ENCODE measurements at regions not wholly inside any gene's neighbourhood (a gene's known extent, or its start where the extent isn't known, plus 50 kb on each side); places are given as distances from the start of the nearest gene placed in this dataset.
"Not testable (repeated sequence)": the region's sequence is repeated elsewhere in the genome, so short reads cannot be mapped to it uniquely, and the experiment has no call there.

DNA sequence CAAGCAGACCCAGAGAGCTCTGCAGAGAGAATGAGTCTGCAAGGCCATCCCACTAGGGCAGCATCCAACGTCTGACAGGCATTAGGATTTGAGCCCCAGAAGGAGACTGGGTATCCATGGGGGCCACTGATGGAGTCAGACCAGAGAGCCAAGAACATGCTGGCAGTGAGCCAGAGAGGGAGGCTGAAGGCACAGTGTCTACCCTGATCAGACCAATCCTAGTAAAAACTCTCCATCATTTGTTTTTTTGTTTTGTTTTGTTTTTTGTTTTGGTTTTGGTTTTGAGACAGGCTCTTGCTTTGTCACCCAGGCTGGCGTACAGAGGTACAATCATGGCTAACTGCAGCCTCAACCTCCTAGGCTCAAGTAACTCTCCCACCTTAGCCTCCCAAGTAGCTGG lies 133.1 kb upstream of the LYZL2 start:
- no peak for DNase-seq

DNA sequence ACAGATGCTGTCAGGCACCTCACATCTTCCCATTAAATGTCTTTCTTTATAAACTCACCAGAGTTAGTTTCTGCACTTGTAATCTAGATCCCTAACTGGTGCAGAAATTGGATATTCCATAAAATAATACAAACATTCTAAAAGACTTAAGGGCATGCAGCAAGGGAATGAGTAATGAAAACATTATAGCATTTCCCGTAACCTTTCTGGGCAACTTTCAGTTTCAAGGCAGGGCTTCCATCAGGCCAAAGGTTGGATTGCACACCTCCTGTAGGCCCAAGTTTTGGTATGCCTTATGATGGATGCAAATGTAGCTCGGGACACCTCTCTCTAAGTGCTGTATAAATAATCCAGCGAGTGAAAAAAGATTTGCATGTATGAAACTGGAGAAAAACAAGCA lies 129.9 kb upstream of the LYZL2 start:
- no peak for DNase-seq

DNA sequence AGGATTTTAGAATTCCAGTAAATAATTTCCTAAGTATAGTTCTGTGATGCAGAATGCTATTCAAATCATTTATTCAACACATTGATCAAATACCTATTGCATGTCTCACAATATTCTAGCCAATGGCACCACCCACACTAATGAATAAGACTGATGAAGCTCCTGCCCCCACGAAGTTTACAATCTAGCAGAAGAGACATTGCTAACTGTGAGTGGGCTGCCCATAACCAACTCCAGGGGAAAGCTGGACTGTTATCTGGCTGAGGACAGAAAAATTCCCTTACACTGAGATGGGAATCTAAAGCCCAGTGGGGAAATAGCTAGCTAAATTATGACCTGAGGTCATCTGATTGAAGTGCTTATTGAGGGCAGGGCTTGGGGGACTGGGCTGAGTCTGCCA lies 128.8 kb upstream of the LYZL2 start:
- no peak for DNase-seq

DNA sequence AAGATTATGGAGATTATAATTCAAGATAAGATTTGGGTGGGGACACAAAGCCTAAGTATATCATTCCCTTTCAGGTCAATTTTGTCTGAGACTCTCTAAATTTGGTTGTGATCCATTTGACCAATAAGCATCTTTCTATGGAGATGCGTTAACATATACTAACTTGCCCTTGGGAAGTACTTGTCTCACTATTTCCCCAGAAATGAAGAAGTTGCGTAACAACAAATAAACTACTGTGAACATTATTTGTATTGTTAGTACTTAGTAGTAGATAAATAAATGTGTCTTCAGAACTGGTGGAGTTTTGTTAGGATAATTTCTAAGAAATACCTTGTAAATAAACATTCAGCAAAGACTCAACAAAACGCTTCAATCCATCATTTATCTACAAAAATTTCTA lies 127.3 kb upstream of the LYZL2 start:
- no peak for DNase-seq

DNA sequence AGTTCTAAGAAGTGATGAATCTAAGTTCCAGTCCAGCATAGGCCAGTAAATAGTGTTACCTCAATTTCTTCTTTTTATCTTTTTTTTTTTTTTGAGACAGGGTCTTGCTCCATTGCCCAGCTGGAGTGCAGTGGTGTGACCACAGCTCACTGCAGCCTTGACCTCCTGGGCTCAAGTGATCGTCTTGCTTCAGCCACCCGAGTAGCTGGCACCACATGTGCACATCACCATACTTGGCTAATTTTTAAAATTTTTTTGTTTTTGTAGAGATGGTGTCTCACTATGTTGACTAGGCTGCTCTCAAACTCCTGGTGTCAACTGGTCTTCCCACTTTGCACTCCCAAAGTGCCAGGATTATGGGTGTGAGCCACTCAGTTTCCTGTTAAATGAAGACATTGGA lies 126.6 kb upstream of the LYZL2 start:
- DNase-seq: no peak

DNA sequence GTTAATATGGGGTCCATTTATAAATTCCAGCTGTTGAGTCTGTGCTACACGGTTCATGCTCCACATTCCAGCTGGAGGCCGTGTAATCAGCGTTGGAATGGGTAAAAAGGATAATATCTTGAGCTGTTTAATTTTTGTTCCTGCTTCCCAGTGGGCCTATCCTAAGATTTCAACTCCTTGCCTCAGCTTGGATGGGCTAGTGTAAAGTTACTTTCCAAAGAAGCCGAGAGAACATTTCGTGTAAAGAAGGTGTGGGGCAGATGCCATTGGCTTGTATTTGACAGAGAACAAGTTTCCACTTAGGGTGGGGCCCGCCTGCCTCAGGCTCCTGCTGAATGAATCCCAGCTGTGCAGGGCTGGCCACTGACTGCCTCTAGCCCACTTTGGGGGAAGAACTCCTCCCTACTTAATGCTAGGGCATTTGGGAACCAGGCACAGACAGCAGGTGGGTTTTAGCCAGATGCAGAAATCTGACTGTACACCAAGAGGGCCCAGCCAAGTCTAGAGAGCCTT lies 125.9 kb upstream of the LYZL2 start:
- no peak for DNase-seq

DNA sequence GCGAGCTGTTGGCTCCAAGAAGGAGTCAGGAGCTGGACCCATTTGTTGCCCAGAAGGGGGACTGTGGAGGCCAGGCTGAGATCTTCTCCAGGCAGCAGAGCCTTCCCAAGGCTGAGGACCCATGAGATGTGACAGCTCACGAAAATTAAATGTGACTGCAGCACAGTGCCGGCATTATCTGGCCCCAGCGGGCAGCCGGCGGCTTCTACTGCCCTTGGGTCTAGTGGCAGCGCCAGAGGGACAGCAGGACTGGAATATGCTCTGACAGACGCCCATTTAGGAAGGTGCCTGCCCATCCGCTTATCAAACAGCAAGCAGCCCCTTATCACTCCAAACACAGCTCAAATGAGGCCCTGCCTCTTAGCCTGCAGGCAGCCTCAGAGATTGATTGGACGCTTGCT lies 122.9 kb upstream of the LYZL2 start:
- no peak for DNase-seq

DNA sequence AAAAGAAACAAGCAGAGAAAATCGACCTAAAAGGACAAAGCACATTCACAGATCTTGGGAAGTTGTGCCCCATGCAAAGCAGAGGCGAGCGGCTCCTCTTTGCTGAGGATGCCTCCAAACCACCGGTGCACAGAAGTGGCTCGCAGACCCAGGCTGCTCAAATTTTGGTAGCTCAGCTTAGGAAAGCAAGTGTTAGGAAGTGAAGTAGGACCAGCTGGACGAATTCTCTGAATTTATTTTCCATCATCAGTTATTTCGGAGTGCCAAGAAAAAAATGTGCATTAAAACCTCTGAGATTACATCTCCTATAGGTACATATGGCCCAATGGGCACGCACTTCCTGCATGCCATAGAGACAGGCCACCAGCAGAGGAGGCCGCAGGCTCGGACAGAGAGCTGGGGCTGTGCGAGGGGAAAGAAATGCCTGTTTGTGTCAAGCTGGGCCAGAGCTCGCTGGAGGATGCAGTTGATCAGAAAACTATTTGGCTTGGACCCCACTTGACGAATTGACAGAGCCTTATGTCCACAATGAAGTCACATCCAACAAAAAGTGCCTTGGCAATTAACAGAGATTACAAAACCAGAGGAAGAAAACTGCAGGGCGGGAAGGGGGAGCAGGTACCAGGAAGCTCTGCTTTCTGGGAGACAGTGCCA lies 122.3 kb upstream of the LYZL2 start:
- DNase-seq: no peak

DNA sequence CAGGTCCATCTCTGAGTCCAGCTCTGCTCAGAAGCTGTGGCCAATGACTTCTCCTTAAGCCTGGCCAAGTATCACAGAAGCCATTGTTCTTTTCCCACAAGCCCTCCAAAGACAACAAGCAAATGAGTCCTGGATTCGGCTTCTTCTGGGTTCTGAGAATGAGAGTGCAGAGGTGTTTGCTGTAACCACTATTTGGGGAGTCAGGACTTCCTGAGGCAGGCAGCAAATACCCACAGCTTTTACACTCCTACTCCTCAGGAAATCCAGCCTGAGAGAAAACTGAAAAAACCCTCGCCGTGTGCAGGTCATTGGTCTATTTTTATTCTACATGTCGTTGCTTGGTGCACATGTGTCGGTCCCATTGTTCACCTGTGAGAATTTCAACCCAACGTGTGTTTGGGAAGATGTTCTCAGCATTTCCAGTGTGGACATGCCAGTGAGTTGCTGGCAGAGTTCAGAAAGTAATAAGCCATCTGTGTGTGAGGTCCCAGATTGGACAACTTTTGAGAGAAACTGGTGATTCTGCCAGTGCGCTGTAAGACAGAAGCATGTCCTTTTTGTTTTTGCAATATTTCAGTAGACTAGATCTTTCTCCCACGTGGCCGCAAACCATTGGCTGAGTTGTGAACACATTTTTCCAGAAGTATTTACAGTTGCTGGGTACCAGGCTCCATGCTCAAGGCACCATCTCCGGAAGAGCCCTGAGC lies 121.6 kb upstream of the LYZL2 start:
- no peak for DNase-seq

DNA sequence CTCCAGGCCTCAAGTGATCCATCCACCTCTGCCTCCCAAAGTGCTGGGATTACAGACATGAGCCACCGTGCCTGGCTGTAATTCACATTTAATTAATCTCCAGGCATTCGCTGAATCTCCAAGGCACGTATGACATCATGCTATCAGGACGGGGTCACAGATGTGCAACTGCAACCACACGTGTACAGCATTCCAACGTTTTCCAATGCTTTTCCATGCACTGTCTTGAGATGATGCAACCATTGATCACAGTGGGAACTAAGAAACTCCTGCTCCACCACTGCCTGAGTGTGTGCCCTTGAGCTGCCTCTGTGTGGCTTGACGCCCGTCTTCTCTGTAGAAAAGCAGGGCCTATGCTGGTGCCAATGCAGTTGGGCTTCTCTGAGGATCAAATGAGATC lies 119.8 kb upstream of the LYZL2 start:
- DNase-seq: no peak

DNA sequence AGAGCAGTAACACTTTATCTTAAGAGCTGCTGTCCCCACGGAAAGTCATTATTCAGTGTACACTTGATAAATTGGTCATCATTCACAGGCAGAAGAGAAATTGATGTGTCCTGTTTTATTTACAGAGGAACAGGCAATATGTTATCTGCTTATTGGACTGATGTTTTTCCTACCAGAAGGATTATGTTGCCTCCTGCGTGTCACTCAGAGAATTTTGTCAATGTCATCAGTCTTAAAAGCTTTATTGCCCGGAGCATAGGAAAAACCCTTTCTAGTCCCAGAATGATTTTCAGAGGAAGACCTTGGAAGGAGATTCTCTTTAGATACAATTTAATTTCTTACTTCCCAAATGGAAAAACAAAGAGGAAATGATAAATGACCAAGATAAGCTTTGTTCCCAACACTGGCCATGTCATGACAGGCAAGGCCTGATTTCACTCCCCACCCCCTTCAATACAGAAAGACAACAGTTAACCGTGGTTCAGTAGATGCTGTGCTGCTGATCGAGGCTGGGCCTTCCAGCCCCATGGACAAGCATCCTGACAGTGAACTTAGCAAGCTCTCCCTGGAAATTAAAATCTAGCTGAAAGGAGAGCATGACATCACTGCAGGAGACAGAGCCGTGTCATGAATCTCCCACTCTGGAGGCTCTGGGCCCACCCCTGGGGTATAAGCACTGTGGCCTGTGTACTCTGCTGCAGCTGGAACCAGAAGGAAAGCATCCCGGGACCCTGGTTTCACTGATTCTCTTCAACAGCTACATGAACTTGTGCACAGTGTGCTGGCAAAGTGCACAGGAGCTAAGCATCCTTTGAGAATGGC lies 118.8 kb upstream of the LYZL2 start:
- no peak for DNase-seq

DNA sequence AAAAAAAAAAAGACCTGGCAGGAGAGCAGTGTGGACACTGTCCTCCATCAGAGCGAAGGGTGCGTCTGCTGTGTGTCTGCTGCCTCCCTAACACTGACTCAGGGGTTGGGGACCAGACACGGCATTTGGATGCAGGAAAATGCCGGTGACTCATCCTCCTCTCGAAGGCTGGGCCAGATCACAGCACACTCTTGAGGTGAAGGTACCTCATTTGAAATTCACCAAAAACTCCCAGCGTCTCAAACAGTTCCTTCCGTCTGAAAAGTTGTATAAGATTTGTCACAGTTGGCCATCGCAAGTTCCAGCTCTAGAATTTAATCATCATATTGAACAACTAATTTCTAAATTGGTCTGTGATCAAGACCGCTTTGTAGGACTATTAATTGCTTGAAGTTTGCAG lies 118.1 kb upstream of the LYZL2 start:
- DNase-seq: no peak

DNA sequence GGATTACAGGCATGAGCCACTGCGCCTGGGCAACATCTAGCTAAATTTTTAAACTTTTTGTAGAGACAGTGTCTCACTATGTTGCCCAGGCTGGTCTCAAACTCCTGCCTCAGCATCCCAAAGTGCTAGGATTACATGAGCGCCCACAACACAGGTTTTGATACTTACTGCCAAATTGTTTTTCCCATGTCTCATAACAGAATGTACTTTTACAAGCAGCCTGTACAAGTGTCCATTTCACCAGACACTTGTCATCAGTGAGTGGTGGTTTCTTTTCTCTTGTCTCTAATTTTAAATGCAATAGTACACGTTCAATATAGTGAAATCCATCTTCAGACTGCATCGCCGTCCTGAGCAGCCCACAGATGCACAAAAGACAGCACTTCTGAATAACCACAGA lies 116.4 kb upstream of the LYZL2 start:
- DNase-seq: no peak

DNA sequence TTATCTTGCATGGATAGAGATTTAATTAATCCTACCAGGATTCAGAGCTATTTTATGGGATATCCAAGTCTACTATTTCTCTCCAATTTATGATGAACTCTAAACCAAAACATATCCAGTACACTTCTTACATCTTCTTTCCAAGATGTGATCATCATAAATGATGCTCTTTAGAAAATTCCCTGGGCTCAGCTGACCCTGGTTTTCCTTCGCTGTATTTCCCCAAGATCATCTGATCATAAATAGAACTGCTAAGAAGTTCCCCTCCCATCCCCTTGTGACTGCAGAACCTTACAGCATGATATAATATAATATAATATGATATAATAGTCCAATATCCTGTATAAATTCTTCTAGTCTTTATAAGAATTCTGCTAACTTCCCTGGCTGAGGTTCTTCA lies 114.6 kb upstream of the LYZL2 start:
- no peak for DNase-seq

DNA sequence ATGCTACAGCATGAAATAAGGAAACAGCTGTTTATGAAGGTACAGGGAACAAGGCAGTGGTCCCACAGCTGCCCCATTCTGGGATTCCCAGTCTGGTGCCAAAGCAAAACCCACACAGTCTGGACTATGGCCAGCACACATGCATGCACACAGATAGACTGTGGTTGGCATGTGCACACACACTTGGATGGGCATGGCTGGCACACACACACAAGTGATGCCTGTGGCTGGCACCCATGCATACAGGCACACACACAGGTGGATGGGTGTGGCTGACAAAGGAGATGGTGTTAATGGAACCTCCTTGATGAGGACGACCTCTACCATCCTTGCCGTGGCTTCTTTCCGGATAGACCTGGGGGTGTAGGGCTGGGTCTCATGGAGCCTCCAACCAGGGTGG lies 114.0 kb upstream of the LYZL2 start:
- DNase-seq: no peak

DNA sequence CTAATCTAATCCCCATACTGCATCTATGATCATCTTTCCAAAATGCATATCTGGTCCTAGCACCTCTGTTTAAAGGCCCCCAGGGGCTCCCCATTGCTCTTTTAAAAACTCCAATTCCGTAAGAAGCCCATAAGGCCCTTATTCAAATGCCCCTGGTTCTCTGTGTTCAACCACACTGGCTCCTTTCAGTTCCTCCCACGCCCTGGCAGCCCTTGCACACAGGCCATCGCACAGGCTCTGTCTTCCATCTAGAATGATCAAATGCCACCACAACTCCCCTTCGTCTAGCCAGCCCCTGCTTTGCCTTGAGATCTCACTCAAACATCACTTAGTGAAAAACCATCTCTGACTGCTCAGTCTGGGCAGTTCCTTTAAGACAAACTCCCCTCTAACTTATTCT lies 112.9 kb upstream of the LYZL2 start:
- no peak for DNase-seq

DNA sequence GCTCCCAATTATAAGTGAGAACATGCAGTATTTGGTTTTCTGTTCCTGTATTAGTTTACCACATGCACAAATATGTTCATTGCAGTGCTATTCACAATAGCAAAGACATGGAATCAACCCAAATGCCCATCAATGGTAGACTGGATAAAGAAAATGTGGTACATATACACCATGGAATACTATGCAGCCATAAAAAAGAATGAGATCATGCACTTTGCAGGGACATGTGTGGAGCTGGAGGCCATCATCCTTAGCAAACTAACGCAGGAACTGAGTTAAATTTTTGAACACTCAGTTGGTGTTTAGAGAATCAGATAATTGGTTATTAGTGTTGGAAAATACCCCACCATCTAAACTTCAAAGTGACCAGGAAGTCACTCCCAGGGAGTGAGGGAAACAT lies 111.2 kb upstream of the LYZL2 start:
- DNase-seq: not testable (repeated sequence)

DNA sequence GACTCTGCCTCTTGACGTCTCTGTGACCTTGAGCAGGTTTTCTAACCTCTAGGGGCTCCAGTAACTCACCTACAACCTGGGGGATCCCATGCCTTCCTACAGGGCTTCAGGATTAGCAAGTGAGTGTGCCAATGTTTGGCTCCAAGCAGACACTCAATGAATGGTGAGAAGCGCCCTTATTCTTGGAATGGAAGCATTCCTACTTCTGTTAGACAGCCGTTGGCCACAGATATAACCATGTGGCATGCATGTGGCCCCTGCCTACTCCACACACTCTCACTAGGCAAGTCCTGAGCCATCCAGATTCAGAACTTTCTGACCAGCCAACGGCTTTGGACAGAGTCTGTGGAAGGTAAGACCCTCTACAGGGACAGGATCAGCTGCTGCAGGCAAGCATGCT lies 108.9 kb upstream of the LYZL2 start:
- DNase-seq: no peak

DNA sequence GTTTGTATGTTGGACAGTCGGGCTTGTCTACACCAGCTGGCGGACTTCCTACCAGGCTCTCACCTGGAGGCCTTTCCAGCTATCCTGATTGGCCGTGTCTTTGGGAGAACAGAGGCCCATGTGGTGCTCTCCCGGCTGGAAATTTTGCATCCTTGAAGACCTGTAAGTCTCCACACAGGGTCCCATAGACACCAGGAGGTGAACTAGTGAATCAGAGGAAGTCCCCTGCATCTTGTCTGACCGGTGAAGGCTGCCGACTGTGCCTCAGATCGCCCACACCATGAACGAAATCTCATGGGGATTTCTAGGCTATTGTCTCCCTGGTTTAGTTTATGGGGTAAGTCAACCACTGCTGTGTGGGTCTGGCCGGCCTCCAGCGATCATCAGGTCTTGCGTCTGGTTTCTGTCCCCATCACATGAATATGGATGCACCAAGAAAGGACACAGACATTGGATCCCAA lies 108.4 kb upstream of the LYZL2 start:
- DNase-seq: no peak

DNA sequence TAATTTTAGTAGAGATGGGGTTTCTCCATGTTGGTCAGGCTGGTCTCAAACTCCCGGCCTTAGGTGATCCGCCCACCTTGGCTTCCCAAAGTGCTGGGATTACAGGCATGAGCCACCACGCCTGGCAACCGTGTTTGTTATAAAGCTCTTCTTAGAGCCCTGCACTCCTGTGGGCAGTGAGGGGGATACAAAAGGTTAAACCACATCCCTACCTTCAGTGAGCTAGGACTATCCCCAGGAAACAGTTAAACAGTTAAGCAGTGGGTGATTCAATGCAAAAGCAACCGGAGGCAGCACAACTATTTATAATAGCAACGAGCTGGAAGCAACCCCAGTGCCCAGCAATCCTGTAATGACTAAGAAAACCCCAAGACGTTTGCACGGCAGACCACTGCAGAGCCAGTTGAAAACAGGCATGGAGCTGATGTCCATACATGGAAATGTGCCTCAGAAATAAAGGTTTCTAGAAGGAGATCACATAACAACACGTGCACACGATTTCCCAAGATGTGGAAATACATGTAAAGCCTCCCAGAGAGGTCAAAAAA lies 107.2 kb upstream of the LYZL2 start:
- no peak for DNase-seq

DNA sequence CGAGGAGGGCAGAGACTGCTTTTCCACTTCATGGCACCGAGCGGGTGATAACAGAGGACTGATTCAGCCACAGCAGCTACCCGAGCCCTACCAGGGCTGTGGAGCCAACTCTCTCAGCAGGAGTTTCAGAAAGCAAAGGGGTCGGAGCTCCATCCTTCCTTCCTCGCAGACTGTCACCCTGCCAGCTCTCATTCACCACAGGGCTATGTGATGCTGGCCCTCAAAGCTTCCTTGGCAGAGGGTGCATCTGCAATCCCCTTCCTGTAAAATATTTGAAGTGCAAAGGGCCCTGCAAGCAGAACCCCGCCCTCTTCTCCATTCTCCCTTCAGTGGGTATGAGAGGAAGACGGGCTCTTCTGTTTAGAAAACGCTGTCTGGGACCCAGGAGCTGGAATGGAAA lies 105.3 kb upstream of the LYZL2 start:
- DNase-seq: no peak

DNA sequence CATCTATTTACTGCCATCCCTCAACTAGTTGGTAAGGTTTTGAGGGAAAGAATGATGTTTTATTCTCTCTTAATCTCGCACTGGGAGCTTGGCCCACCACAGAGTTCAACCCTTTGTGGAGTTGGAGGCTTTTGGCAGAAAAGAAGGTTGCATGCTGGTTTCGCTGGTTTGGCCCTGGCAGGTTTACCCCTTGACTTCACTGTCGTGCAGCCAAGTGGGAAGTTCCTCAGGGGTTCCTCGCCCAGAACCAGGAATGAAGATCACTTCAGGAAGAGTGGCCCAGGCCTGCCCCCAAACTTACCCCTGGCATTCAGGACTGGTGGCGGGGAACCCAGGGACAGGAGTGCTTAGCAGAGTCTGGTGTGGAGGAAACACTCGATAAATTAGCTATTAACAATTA lies 103.1 kb upstream of the LYZL2 start:
- no peak for DNase-seq

DNA sequence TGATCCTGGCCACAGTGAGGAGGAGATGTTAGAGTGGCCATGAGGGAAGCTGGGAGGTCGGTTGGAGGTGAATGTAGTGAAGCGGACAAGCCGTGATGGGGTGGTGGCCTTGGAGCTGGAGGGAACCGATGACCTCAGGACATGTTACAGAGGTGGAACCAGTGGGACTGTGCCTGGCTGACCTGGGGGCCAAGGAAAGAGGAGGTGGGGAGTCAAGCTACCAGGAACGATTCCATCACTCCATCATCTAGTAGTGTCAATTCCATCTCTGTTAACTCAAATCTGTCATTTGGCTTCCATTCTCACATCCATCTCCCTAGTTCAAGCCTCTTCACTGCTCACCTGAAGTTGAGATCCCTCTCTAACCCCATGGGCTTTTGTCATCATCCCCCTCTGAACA lies 102.4 kb upstream of the LYZL2 start:
- DNase-seq: no peak

DNA sequence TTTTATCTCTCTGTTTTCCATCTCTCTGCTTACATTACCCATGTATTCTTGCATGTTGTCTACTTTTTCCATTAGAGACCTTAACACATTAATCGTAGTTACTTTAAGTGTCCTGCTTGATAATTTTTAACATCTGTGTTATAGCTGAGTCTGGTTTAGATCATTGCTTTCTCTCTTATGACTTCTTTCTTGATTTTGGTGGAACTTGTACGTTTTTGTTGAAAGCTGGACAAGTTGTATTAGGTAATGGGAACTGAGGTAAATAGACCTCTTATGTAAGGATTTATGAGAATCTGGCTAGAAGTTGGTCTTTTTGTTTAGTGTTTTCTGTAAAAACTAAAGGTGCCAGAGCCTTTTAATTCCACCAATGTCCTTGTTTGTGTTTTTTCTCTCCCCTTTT lies 100.8 kb upstream of the LYZL2 start:
- DNase-seq: no peak
